GM12878 (cell line): ENCODE measurements at regions not wholly inside any gene's neighbourhood (a gene's known extent, or its start where the extent isn't known, plus 50 kb on each side); places are given as distances from the start of the nearest gene placed in this dataset.

Experiments used
- ATAC-seq: fragments of 200-7000 bp; cut with Tn5 transposase; 3 replicates; pipeline ENCODE4 v1.9.1; 2020; ENCODE audit warnings: mild to moderate bottlenecking, moderate library complexity
- BruUV-seq: library from RNA; stranded (reverse); fragments of 400-500 nt; replicated peaks from 2 replicates; lab custom pipeline; 2021; lab: Mats Ljungman, UMichigan
- CTCF ChIA-PET: fragments of 300-600 bp; sonication (Branson Sonifier 250); formaldehyde crosslinking; extraction: SDS; loops from one replicate; lab custom pipeline; 2021; ENCODE audit warnings: inconsistent platforms; lab: Yijun Ruan, JAX
- POLR2A ChIA-PET: fragments of 350-600 bp; formaldehyde crosslinking; extraction: SDS; loops from one replicate; lab custom pipeline; 2021; ENCODE audit warnings: inconsistent platforms; lab: Charles Lee
- RAD21 ChIA-PET: fragments of 300-600 bp; sonication (Branson Sonifier 250); formaldehyde crosslinking; loops from one replicate; lab custom pipeline; 2023; ENCODE audit warnings: antibody characterized with exemption; ENCODE audit not compliant: unreplicated experiment; lab: Charles Lee
- SMC1A ChIA-PET: fragments of 300-600 bp; sonication (Branson Sonifier 250); formaldehyde crosslinking; loops from one replicate; lab custom pipeline; 2023; ENCODE audit not compliant: unreplicated experiment, uncharacterized antibody; lab: Charles Lee
- DNase-seq: peaks from one replicate; pipeline ENCODE4 v3.0.0-alpha.2; 2011; ENCODE audit warnings: low read depth, low spot score
- FAIRE-seq: peaks from 3 replicates; lab custom pipeline; 2011; peaks lifted over from hg19 to GRCh38; lab: Jason Lieb, UNC
- H2AFZ ChIP-seq: 2 replicates; pipeline ENCODE4 v1.6.0; 2011; ENCODE audit warnings: low read depth, low read length, control low read depth; ENCODE audit not compliant: control insufficient read depth
- H3K27ac ChIP-seq: 2 replicates; pipeline ENCODE4 v1.5.1; 2011; ENCODE audit warnings: control low read depth; ENCODE audit not compliant: control insufficient read depth, insufficient read depth
- H3K27me3 ChIP-seq, 2 experiments: replicated peaks in 1 of 2; 2 replicates each; pipeline versions ENCODE4 v1.6.0 to v1.6.1; 2011; ENCODE audit warnings: low read length in 1 of 2; ENCODE audit not compliant: control insufficient read depth in 2 of 2, insufficient read depth in 2 of 2
- H3K36me3 ChIP-seq, 2 experiments: 2 replicates each; pipeline ENCODE4 v1.5.1; 2011; ENCODE audit warnings: low read length in 1 of 2; ENCODE audit not compliant: control insufficient read depth in 2 of 2, insufficient read depth in 2 of 2
- H3K4me1 ChIP-seq: 2 replicates; pipeline ENCODE4 v1.6.1; 2011; ENCODE audit warnings: mild to moderate bottlenecking, low read length, moderate library complexity, mixed read lengths; ENCODE audit not compliant: control insufficient read depth, insufficient read depth
- H3K4me2 ChIP-seq: 2 replicates; pipeline ENCODE4 v1.6.0; 2011; ENCODE audit warnings: control low read depth; ENCODE audit not compliant: control insufficient read depth, insufficient read depth
- H3K4me3 ChIP-seq: fragments of 200-600 bp; sonication (generic); 2 replicates; pipeline ENCODE4 v1.5.1; 2016
- H3K79me2 ChIP-seq: 2 replicates; pipeline ENCODE4 v1.6.0; 2011; ENCODE audit warnings: low read length; ENCODE audit not compliant: control insufficient read depth, insufficient read depth
- H3K9ac ChIP-seq: 2 replicates; pipeline ENCODE4 v1.8.0; 2011; ENCODE audit warnings: low read length, control low read depth, mixed read lengths; ENCODE audit not compliant: control insufficient read depth, insufficient read depth
- H3K9me3 ChIP-seq: replicated peaks from 3 replicates; pipeline ENCODE4 v1.5.1; 2011; ENCODE audit warnings: mild to moderate bottlenecking, low read length; ENCODE audit not compliant: control insufficient read depth, insufficient read depth
- H4K20me1 ChIP-seq: 2 replicates; pipeline ENCODE4 v1.6.0; 2011; ENCODE audit not compliant: control insufficient read depth, insufficient read depth
- ATF2 ChIP-seq: IDR thresholded peaks from 2 replicates; pipeline ENCODE4 v1.6.1; 2012; ENCODE audit warnings: low read length, inconsistent platforms
- BCL11A ChIP-seq: IDR thresholded peaks from 2 replicates; pipeline ENCODE4 v1.6.1; 2011; ENCODE audit warnings: low read depth, low read length
- CBX3 ChIP-seq: fragments of 200-600 bp; sonication (generic); IDR thresholded peaks from 2 replicates; pipeline ENCODE4 v1.6.1; 2016; ENCODE audit warnings: low read depth, borderline replicate concordance
- CHD2 ChIP-seq: IDR thresholded peaks from 2 replicates; pipeline ENCODE4 v1.6.1; 2011; ENCODE audit warnings: low read depth, low read length, improper control_type of control experiment, borderline replicate concordance
- IKZF1 ChIP-seq: fragments of 450-650 bp; conservative IDR thresholded peaks from 2 replicates; pipeline ENCODE4 v1.6.1; 2017; ENCODE audit warnings: antibody characterized with exemption, mild to moderate bottlenecking
- IKZF2 ChIP-seq, 2 experiments: fragments of 450-650 bp; IDR thresholded peaks; 2 replicates each; pipeline ENCODE4 v1.6.1; 2017; ENCODE audit warnings: mild to moderate bottlenecking in 2 of 2, moderate library complexity in 2 of 2
- MEF2A ChIP-seq: IDR thresholded peaks from 2 replicates; pipeline ENCODE4 v1.6.1; 2011; ENCODE audit warnings: low read depth, mild to moderate bottlenecking, low read length, moderate library complexity; ENCODE audit not compliant: insufficient read depth
- MTA2 ChIP-seq: fragments of 450-650 bp; IDR thresholded peaks from 2 replicates; pipeline ENCODE4 v1.6.1; 2016; ENCODE audit warnings: low read depth, mild to moderate bottlenecking, moderate library complexity
- NKRF ChIP-seq: fragments of 450-650 bp; conservative IDR thresholded peaks from 2 replicates; pipeline ENCODE4 v1.6.1; 2017; ENCODE audit warnings: mild to moderate bottlenecking, moderate library complexity
- NRF1 ChIP-seq: conservative IDR thresholded peaks from 2 replicates; pipeline ENCODE4 v1.6.1; 2011; ENCODE audit warnings: mild to moderate bottlenecking, low read depth, low read length, improper control_type of control experiment
- SMARCA5 ChIP-seq: fragments of 450-650 bp; IDR thresholded peaks from 2 replicates; pipeline ENCODE4 v1.6.1; 2017; ENCODE audit warnings: mild to moderate bottlenecking
- in situ Hi-C: fragments of 300-500 bp; cut with MboI; formaldehyde crosslinking; loops from 9 replicates; pipeline ENCODE4 v1.14.3; 2018; ENCODE audit warnings: mixed read lengths
- intact Hi-C: fragments of 100-400 bp; cut with micrococcal nuclease; formaldehyde crosslinking; loops from one replicate; pipeline ENCODE4 v1.14.2; 2022; ENCODE audit not compliant: unreplicated experiment

- no peaks in the 10 kb centered on the region for H3K27me3 ChIP-seq
- POLR2A ChIA-PET, result no interaction called here
- no peak overlapping the region for H2AFZ ChIP-seq
- no peak overlapping the region for H3K4me3 ChIP-seq
- CTCF ChIA-PET, result interaction anchor here (1.0 to 4.0 kb wide), 6 partner anchors 11 to 98 kb away, joined by 3 to 39 read pairs (median 4); no protein-coding TSS in a partner anchor
- RAD21 ChIA-PET, result interaction anchor here (0.7 to 2.0 kb wide), 2 partner anchors 10 to 89 kb away, joined by 3 to 4 read pairs; partner anchors contain the start of gene PERP
- ATAC-seq (no peak), FAIRE-seq (no peak), DNase-seq (no peak)
- SMC1A ChIA-PET, result interaction anchor here (1.0 to 2.3 kb wide), 5 partner anchors 9 to 99 kb away, joined by 3 to 12 read pairs (median 4); no protein-coding TSS in a partner anchor
- BruUV-seq, result no TSS peak
- no peaks in the 10 kb centered on the region for H4K20me1 ChIP-seq
- H3K79me2 ChIP-seq, result no peaks in the 10 kb centered on the region
- no peaks in the 10 kb centered on the region for H3K4me1 ChIP-seq
- H3K9ac ChIP-seq, result no peak overlapping the region
- H3K27ac ChIP-seq, result no peak overlapping the region
- intact Hi-C loops (loop anchor here (10.0 kb wide), 1 partner anchor 1418 kb away; no protein-coding TSS in a partner anchor), in situ Hi-C loops (no loop called here)
- no peaks in the 10 kb centered on the region for H3K36me3 ChIP-seq
- no peak overlapping the region; the same call in 1 of the 2 replicates for H3K4me2 ChIP-seq
- no peaks in the 10 kb centered on the region for H3K9me3 ChIP-seq
- TF ChIP-seq IKZF2 (IDR thresholded peaks at IDR 0.05) (0 out of 4 replicates have a peak, but pooled peaks of 1 of the 2 experiments have one; percentile 9), IKZF1 (0 out of 2 replicates have a peak, but pooled peaks have one; percentile 19), MTA2 (no peak)
Measured at GRCh38 chr6:138017166-138017757, 90.0 kb downstream of the PERP start.

GRCh38 chr6:138018297-138018696 is 88.9 kb downstream of the PERP start:
- Histone ChIP-seq H3K4me1 (no peaks in the 10 kb centered on the region), H3K27ac (no peak overlapping the region), H3K4me3 (no peak overlapping the region), H3K36me3 (no peaks in the 10 kb centered on the region), H3K27me3 (0 out of 4 replicates have a peak, but pooled peaks cover 0 to 2% of the 10 kb centered on the region in 2 experiments), H3K9ac (no peak overlapping the region), H4K20me1 (no peaks in the 10 kb centered on the region), H3K4me2 (no peak overlapping the region), H2AFZ (no peak overlapping the region), H3K79me2 (no peaks in the 10 kb centered on the region), H3K9me3 (no peaks in the 10 kb centered on the region)
- POLR2A ChIA-PET, result no interaction called here
- in situ Hi-C loops, result no loop called here
- CTCF ChIA-PET, result interaction anchor here (1.1 to 4.0 kb wide), 4 partner anchors 12 to 97 kb away, joined by 3 to 39 read pairs (median 8); no protein-coding TSS in a partner anchor
- no TSS peak for BruUV-seq
- no peak for ATAC-seq
- RAD21 ChIA-PET, result no interaction called here
- intact Hi-C loops, result loop anchor here (10.0 kb wide), 1 partner anchor 1417 kb away; no protein-coding TSS in a partner anchor
- DNase-seq, result no peak
- SMC1A ChIA-PET, result interaction anchor here (2.3 kb wide), 1 partner anchor 10 kb away, joined by 12 read pairs; no protein-coding TSS in a partner anchor
- FAIRE-seq, result no peak
- TF ChIP-seq NRF1 (no peak), CHD2 (no peak), SMARCA5 (no peak), CBX3 (no peak), ATF2 (no peak), NKRF (no peak), BCL11A (no peak), MEF2A (no peak)
